HG03039 (cell line): ENCODE measurements at regions not wholly inside any gene's neighbourhood (a gene's known extent, or its start where the extent isn't known, plus 50 kb on each side); places are given as distances from the start of the nearest gene placed in this dataset.
"Not testable (repeated sequence)": the region's sequence is repeated elsewhere in the genome, so short reads cannot be mapped to it uniquely, and the experiment has no call there.

Source experiments
- ATAC-seq: cut with Tn5 transposase; IDR thresholded peaks from one replicate; pipeline ENCODE4 v1.9.1; 2021; ENCODE audit warnings: mild to moderate bottlenecking, moderate library complexity; ENCODE audit not compliant: unreplicated experiment

GRCh38 chr4:186775902-186776301, 52.2 kb upstream of the FAT1 start:
- no peak for ATAC-seq

GRCh38 chr4:186778134-186778533, 54.5 kb upstream of the FAT1 start:
- ATAC-seq, result no peak

DNA sequence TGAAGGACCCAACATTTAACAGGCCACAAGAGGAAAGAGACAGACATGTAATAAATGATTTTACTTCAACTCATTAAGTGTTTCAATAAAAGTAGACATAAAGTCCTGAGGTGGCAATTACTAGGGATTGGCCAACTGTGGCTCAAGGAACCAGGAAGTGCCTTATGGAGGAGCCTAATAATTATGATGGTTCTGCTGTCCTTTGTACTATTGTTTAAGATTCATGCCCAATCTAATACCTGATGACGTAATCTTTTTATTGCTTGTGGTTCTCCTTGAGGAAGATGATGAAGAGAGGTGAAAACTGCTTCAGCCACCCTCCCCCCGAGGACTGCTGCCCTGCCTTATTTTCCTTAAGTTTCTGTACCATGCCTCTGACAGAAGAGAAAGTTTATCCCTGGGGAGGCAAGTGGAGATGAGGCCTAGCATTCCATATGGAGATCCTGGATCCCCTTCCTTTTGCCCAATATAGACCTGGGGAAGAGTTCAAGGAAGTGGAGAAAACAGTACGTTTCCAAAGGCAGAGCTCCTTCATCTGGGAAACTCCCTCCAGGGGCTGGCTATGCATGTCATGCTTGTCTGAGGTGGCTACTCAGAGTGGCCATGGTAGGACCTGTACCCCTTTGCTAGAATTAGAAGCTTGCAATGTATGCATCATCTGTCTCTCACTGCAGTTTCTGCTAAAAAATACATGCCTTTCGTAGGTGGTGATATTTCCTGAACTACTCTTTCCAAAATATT, 56.8 kb upstream of the FAT1 start:
- ATAC-seq, result no peak

DNA sequence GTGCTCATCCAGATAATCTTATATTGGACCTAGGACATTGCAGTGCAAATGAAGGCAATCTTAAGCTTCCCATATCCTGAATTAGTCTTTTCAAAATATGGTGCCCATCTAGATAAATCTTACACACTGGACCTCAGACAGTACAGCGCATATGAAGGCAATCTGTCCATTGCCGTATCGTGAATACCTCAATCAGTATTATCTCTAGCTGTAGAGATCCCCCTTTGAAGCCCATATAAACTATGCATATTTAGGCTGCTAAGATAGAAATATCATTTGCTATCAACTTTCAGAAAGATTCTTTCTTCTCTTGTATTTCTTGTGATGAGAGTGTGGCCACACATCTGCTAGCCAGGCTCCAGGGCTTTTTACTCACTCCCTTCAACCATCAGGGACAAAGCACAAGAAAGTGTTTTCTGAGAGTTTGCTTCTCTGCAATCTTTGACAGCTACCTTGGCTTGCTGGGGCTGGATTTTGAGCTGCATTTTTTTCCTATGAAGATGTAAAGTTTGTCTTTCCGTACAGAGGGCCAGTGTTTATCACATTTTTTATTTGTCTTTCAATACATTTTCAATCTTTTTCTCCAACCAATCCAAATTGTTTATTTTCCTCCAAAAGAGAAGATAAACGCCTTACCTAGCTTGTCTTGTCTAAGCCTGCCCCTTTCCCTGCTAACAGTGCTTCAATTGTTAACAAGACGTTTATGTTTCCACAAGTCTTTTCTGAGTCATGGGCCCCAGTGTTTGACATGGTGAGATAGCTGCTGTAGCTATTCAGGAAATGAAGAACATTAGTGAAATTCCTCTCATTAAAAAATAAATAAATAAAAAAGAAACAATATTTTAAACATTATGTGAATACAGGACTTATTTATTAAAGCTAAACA, 57.6 kb upstream of the FAT1 start:
- no peak for ATAC-seq

- no peak for ATAC-seq
Observed at GRCh38 chr4:186782302-186782701, 58.6 kb upstream of the FAT1 start.

GRCh38 chr4:186787536-186787935, 63.9 kb upstream of the FAT1 start:
- ATAC-seq, result no peak

- no peak for ATAC-seq
Observed at GRCh38 chr4:186789651-186790050, 66.0 kb upstream of the FAT1 start.

DNA sequence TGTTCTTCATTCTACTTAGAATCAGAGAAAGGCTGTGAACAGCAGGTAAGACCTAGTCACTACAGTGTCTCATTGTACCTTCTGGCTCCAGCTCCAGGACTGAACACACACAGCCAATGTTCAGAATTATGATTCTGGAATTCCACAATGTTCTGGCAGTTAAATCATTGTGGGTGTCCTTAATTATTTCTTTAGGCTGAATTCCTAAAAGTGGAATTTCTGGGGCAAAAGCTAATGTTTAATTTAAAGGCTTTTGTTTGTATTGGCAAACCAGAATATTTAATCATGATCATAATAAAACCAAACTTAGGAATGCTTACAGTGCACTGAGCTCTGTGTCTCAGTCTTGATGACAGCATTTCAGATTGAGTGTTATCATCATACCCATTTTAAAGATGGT, 67.0 kb upstream of the FAT1 start:
- ATAC-seq, result no peak

DNA sequence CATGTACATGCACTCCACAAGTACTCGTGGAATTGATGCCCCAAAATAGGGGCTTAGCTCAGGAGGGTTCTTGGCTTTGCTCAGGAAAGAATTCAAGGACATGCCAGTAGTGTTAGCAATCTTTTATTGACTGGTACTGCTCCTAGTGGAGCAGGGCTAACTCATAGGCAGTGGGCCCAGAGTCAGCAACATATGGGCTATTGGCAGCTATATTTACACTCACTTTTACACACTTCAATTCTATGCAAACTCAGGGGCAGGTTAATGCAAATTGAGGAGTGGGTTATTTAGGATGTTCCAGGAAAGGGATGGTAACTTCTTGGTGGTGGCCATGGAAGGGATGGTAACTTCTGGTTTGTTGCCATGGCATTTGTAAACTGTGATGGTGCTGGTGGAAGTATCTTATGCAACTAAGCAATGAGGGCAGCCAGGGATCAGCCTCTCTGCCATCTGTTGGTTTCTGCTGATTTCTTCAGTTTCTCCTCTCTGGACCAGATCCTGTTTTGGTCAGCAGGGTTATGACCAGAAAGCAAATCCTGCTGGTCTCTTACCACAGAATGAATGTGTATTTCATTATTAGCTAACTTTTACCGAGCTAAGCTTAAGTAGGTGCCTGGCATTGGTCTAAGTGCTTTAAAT, 69.2 kb upstream of the FAT1 start:
- ATAC-seq, result no peak

- no peak for ATAC-seq
Observed at GRCh38 chr4:186798951-186799659, 75.4 kb upstream of the FAT1 start.

GRCh38 chr4:186805020-186805820, 81.6 kb upstream of the FAT1 start:
- ATAC-seq, result no peak

DNA sequence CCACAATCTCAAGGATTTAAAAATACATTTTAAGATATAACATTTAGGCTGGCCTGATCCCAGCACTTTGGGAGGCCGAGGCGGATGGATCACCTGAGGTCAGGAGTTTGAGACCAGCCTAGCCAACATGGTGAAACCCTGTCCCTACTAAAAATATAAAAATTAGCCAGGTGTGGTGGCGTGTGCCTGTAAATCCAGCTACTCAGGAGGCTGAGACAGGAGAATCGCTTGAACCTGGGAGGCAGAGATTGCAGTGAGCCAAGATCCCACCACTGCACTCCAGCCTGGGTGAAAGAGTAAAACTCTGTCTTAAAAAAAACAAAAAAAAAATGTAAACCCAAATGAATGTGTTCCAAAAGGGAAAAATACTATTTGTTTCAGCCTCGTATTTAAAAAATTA, 82.3 kb upstream of the FAT1 start:
- not testable (repeated sequence) for ATAC-seq

- ATAC-seq, result no peak
Observed at GRCh38 chr4:186806679-186807421, 83.2 kb upstream of the FAT1 start.

DNA sequence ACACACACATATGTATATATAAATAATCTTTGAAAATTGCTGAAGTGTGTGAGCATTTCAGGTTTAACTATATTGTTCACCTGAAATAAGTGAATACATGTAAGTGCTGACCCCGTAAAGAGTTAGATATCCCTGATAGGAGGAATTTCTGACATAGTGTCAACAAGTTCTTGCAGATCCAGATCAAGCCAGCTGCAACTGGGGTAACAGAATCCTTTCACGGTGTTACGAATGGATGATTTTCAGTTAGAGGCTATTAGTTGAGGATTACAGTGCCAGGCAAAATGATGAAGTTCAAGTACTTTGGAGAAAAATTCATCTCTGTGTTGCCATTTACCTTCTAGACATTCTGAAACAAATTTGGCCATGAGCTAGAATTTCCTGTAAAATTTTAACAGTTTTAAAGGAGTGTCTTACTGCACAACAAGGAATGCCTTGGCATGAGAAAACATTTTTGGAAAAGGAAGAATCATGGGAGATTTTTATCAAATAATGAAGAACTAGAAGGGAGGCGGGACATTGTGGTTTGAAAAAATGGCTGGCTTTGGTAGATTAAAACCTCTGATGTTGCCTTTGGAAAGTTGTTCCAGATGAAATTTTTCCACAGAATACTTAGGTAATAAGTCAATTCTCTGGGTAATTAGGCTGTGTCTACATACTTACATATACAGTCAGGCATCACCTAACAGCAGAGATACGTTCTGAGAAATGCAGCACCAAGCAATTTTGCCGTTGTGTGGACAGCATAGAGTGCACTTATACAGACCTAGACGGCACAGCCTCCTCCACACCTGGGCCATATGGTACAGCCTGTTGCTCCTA, 84.4 kb upstream of the FAT1 start:
- no peak for ATAC-seq

GRCh38 chr4:186808630-186809018, 85.0 kb upstream of the FAT1 start:
- no peak for ATAC-seq

- no peak for ATAC-seq
Observed at GRCh38 chr4:186809070-186809469, 85.4 kb upstream of the FAT1 start.

DNA sequence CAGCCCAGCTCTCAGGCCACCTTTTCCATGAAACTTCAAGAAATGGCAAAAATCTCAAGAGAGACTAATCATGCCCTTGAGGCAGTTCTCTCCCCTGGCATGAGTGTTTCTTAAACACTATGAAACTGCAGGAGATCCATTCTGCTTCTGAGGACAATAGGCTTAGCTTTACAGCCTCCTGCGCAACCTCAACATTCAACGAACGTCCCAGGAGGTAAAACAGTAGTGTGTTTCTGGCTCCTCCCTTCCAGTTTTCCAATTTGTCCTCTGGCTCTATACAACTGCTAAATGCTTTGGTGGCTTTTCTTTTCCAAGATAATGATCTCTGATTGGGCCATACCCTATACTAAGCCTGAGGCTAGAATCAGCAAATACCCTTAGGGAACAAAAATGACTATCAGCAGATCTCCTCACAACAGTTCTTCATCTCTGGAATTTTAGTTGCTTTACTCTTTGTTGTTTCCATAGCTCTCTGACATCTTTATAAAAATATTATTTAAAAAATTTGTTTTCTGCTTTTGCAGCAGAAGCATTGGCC, 87.0 kb upstream of the FAT1 start:
- ATAC-seq, result no peak

DNA sequence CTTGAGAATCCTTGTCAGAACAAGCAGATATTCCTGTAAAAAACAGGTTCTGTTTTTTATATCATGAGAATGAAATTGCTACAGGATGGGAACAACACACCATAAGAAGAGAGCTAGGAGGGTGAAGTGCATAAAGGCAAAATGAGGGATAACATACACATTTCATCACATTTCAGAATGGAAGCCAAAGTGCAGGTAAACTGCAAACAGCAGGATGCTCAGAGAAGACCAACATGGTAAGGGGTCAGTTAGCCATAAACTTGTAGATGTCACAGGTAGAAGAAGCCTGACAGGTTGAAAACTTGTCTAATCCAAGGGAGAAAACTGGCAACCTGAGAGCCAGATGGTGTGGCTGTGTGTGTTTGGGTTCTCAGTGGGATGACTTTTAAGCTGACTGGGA, 88.9 kb upstream of the FAT1 start:
- ATAC-seq, result no peak
